Neuronal stem cell (in vitro differentiated cells): ENCODE measurements at regions not wholly inside any gene's neighbourhood (a gene's known extent, or its start where the extent isn't known, plus 50 kb on each side); places are given as distances from the start of the nearest gene placed in this dataset.

Experiments
- DNase-seq: peaks from one replicate; pipeline ENCODE4 v3.0.0-alpha.2; 2013; ENCODE audit warnings: low spot score
- H2AFZ ChIP-seq: one replicate; pipeline ENCODE4 v1.6.1; 2013; ENCODE audit warnings: mild to moderate bottlenecking, low read length, inconsistent platforms
- H2AK5ac ChIP-seq: 2 replicates; pipeline ENCODE4 v1.6.1; 2013; ENCODE audit warnings: low read depth, mild to moderate bottlenecking, inconsistent platforms, low read length, moderate library complexity, mixed read lengths
- H2BK120ac ChIP-seq: 2 replicates; pipeline ENCODE4 v1.6.1; 2013; ENCODE audit warnings: low read depth, mild to moderate bottlenecking, inconsistent platforms, low read length, moderate library complexity, mixed read lengths
- H2BK12ac ChIP-seq: one replicate; pipeline ENCODE4 v1.6.1; 2013; ENCODE audit warnings: low read length, inconsistent platforms
- H2BK15ac ChIP-seq: 2 replicates; pipeline ENCODE4 v1.6.1; 2013; ENCODE audit warnings: mild to moderate bottlenecking, low read length, inconsistent platforms, mixed read lengths
- H2BK5ac ChIP-seq: one replicate; pipeline ENCODE4 v1.6.1; 2013; ENCODE audit warnings: inconsistent platforms, mild to moderate bottlenecking, low read length, moderate library complexity
- H3K14ac ChIP-seq: one replicate; pipeline ENCODE4 v1.6.1; 2013; ENCODE audit warnings: low read length, inconsistent platforms
- H3K18ac ChIP-seq: 2 replicates; pipeline ENCODE4 v1.6.1; 2013; ENCODE audit warnings: low read length, inconsistent platforms
- H3K23ac ChIP-seq: 2 replicates; pipeline ENCODE4 v1.6.1; 2013; ENCODE audit warnings: low read depth, mild to moderate bottlenecking, mixed read lengths, low read length, inconsistent platforms; ENCODE audit not compliant: poor library complexity
- H3K27ac ChIP-seq: replicated peaks from 3 replicates; pipeline ENCODE4 v1.5.1; 2013; ENCODE audit warnings: low read length, inconsistent platforms
- H3K27me3 ChIP-seq, 3 experiments: 2 replicates each; pipeline ENCODE4 v1.6.1; 2013; ENCODE audit warnings: low read length in 3 of 3, mild to moderate bottlenecking in 2 of 3, inconsistent platforms in 1 of 3, low read depth in 1 of 3, mixed read lengths in 1 of 3, moderate library complexity in 1 of 3; ENCODE audit not compliant: control insufficient read depth in 3 of 3, insufficient read depth in 3 of 3
- H3K36me3 ChIP-seq, 2 donors: replicated peaks in 1 of 2; 2 replicates each; pipeline ENCODE4 v1.6.1; 2013; ENCODE audit warnings: low read length in 2 of 2; ENCODE audit not compliant: control insufficient read depth in 2 of 2, insufficient read depth in 2 of 2
- H3K4ac ChIP-seq: 2 replicates; pipeline ENCODE4 v1.6.1; 2013; ENCODE audit warnings: inconsistent platforms, mild to moderate bottlenecking, low read length, moderate library complexity
- H3K4me1 ChIP-seq, 2 donors: 1 replicate in 1 of 2; 2 replicates in 1 of 2; pipeline ENCODE4 v1.6.1; 2013; ENCODE audit warnings: low read length in 2 of 2, low read depth in 1 of 2; ENCODE audit not compliant: control insufficient read depth in 2 of 2, insufficient read depth in 1 of 2
- H3K4me2 ChIP-seq: one replicate; pipeline ENCODE4 v1.6.1; 2013; ENCODE audit warnings: mild to moderate bottlenecking, low read length, inconsistent platforms; ENCODE audit not compliant: insufficient read depth, poor library complexity, severe bottlenecking
- H3K4me3 ChIP-seq, 2 donors: 2 replicates each; pipeline ENCODE4 v1.5.1; 2013; ENCODE audit warnings: low read length in 2 of 2, mild to moderate bottlenecking in 2 of 2, inconsistent platforms in 1 of 2, moderate library complexity in 1 of 2
- H3K79me1 ChIP-seq: one replicate; pipeline ENCODE4 v1.6.1; 2013; ENCODE audit warnings: low read depth, mild to moderate bottlenecking, inconsistent platforms, low read length, moderate library complexity
- H3K9ac ChIP-seq: one replicate; pipeline ENCODE4 v1.6.1; 2013; ENCODE audit warnings: mild to moderate bottlenecking, low read depth, low read length, inconsistent platforms; ENCODE audit not compliant: poor library complexity
- H3K9me3 ChIP-seq, 2 donors: replicated peaks in 1 of 2; 2 replicates each; pipeline versions ENCODE3 to v1.6.1; 2013; ENCODE audit warnings: low read length in 2 of 2, mild to moderate bottlenecking in 2 of 2, inconsistent platforms in 1 of 2, low read depth in 1 of 2, mixed read lengths in 1 of 2, moderate library complexity in 1 of 2; ENCODE audit not compliant: control insufficient read depth in 2 of 2, insufficient read depth in 1 of 2
- H4K8ac ChIP-seq: one replicate; pipeline ENCODE4 v1.6.1; 2013; ENCODE audit warnings: low read depth, mild to moderate bottlenecking, inconsistent platforms, low read length, moderate library complexity
- H4K91ac ChIP-seq: one replicate; pipeline ENCODE4 v1.6.1; 2013; ENCODE audit warnings: low read length, low read depth, mild to moderate bottlenecking, inconsistent platforms; ENCODE audit not compliant: poor library complexity
- WGBS, 2 donors: extraction: QIAGEN DNeasy Blood & Tissue Kit; methylation state at CpG; one replicate each; pipeline ENCODE4 v1.1.7; 2013; ENCODE audit warnings: missing lambda C conversion rate in 2 of 2, mixed read lengths in 1 of 2; ENCODE audit not compliant: insufficient read length in 2 of 2, insufficient replicate concordance in 1 of 2; ENCODE audit errors: extremely low coverage in 2 of 2; 5-methylcytosine and 5-hydroxymethylcytosine counted together

DNA sequence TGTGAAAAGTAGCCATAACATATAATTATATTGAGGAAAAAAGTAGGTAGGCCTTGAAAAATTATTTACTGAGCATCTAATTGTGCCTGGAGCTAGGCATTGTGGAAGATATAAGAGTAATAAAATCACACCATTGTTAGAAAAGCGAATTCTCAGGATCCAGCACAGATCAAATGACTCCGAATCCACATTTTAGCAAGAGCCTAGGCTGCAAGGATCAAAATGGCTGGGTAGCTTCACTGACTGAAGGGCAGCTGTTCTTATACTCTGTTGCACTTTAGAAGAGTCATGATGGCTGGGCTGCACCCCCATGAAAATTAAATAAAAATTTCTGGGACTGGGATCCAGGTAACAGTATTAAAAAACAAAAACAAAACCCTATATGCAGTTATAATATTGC is 67.6 kb upstream of the HMCN1 start:
- Histone ChIP-seq H3K4me2 (no peak overlapping the region), H3K14ac (no peak overlapping the region), H4K91ac (no peak overlapping the region), H3K4ac (no peak overlapping the region), H3K27ac (no peak overlapping the region), H3K79me1 (no peaks in the 10 kb centered on the region), H2AFZ (no peak overlapping the region), H3K9ac (no peak overlapping the region), H3K27me3 (no peaks in the 10 kb centered on the region), H2BK12ac (no peak overlapping the region), H3K36me3 (no peaks in the 10 kb centered on the region), H3K9me3 (no peaks in the 10 kb centered on the region), H3K4me1 (no peaks in the 10 kb centered on the region), H2BK15ac (no peak overlapping the region), H3K4me3 (no peak overlapping the region), H2AK5ac (no peak overlapping the region), H2BK5ac (no peak overlapping the region), H2BK120ac (no peak overlapping the region), H4K8ac (no peak overlapping the region), H3K18ac (no peak overlapping the region), H3K23ac (no peak overlapping the region)
- no CpG with 5 or more reads among the region's 2 CpGs for WGBS, 2 donors
- no peak for DNase-seq

DNA sequence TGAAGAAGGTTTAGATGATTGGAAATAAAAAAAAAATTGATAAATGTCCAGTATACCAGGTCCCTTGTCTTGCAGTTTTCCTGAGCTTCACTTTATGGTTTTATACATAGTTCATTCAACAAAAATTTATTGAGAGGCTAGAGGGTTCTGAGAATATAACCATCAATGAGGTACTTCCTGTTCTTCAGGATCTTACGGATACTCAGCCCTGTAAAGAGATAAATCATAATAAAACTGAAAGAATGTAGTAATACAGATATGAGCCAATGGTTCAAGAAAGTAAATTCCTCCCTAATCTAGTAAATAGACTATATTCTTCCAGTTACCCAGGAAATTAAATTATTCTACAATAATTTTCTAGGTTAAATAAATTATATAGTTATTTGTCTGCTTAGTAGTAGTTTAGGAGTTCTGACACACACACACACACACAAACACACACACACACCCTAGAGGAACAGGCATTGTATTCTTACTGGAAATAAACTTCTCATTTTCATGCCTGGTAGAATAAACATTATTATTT is 70.4 kb upstream of the HMCN1 start:
- no peak overlapping the region for H4K8ac ChIP-seq
- no peak overlapping the region for H2BK5ac ChIP-seq
- no peak overlapping the region for H3K9ac ChIP-seq
- H2AK5ac ChIP-seq, result no peak overlapping the region
- H3K9me3 ChIP-seq, result no peaks in the 10 kb centered on the region
- DNase-seq, result no peak
- no peak overlapping the region for H3K18ac ChIP-seq
- no peaks in the 10 kb centered on the region for H3K79me1 ChIP-seq
- H2BK120ac ChIP-seq, result no peak overlapping the region
- H2BK12ac ChIP-seq, result no peak overlapping the region
- no peak overlapping the region for H2BK15ac ChIP-seq
- H3K36me3 ChIP-seq, result no peaks in the 10 kb centered on the region
- no peak overlapping the region for H3K4me2 ChIP-seq
- no peaks in the 10 kb centered on the region for H3K4me1 ChIP-seq
- no peaks in the 10 kb centered on the region for H3K27me3 ChIP-seq
- no peak overlapping the region for H3K14ac ChIP-seq
- no peak overlapping the region for H3K4ac ChIP-seq
- no peak overlapping the region for H3K23ac ChIP-seq
- no peak overlapping the region for H3K27ac ChIP-seq
- no CpG with 5 or more reads among the region's 1 CpG for WGBS, 2 donors
- H3K4me3 ChIP-seq, result no peak overlapping the region
- H4K91ac ChIP-seq, result no peak overlapping the region
- no peak overlapping the region for H2AFZ ChIP-seq

DNA sequence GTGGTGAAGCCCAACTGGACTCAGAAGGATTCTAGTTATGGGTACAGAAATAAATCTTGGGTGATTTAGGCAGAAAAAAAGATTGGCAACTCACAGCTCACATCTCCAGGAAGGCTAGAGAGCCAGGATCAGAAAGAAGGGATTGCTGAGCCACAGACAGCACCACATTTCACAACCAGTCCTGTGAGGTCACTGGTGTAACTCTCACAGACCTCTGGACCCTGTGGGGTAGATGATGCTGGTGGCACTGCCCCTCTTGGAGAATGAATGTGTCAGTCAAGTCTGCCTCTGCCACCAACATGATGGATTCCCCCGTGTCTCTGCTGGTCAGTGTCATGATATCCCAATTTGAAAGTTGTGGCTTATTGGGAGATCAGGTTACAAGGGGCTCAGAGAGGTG is 70.9 kb upstream of the HMCN1 start:
- Histone ChIP-seq H3K27me3 (no peaks in the 10 kb centered on the region), H2AFZ (no peak overlapping the region)
- WGBS, 2 donors, result no CpG with 5 or more reads among the region's 1 CpG

DNA sequence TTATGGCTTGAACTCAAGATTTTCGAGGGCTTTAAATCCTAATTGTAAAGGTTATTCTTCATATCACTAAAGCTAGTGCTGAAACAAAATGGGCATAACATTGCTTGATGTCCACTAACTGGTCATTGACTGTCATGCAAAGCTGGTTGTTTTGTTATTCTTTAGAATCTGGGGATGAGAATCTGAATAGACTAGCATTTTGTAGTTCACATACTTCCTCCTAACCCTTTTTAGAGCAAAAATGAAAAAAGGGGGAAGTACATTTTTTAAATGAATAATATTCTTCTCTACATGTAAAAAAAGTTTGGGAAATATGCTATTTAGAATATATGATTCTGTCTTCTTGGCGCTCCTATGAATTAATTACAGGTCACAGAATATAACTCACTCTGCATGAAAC is 72.2 kb upstream of the HMCN1 start:
- Histone ChIP-seq H3K4me1 (no peaks in the 10 kb centered on the region), H4K91ac (no peak overlapping the region), H3K9me3 (no peaks in the 10 kb centered on the region), H2AK5ac (no peak overlapping the region), H2BK12ac (no peak overlapping the region), H3K14ac (no peak overlapping the region), H2BK5ac (no peak overlapping the region), H3K36me3 (no peaks in the 10 kb centered on the region), H3K4me3 (no peak overlapping the region), H4K8ac (no peak overlapping the region), H2AFZ (no peak overlapping the region), H2BK15ac (no peak overlapping the region), H3K4ac (no peak overlapping the region), H3K23ac (no peak overlapping the region), H3K4me2 (no peak overlapping the region), H3K18ac (no peak overlapping the region), H3K79me1 (no peaks in the 10 kb centered on the region), H2BK120ac (no peak overlapping the region), H3K27me3 (no peaks in the 10 kb centered on the region), H3K9ac (no peak overlapping the region), H3K27ac (no peak overlapping the region)
- DNase-seq, result no peak
- WGBS, 2 donors, result no CpG with 5 or more reads among the region's 2 CpGs

More for the DNA sequence above, 70.9 kb upstream of the HMCN1 start:
- H4K8ac ChIP-seq, result no peak overlapping the region
- no peaks in the 10 kb centered on the region for H3K36me3 ChIP-seq
- H3K4me3 ChIP-seq, result no peak overlapping the region
- H3K4ac ChIP-seq, result no peak overlapping the region
- H2BK15ac ChIP-seq, result no peak overlapping the region
- H3K9me3 ChIP-seq, result no peaks in the 10 kb centered on the region
- H2BK5ac ChIP-seq, result peak overlapping the region; percentile 66
- no peak overlapping the region for H3K18ac ChIP-seq
- DNase-seq, result no peak
- no peak overlapping the region for H3K4me2 ChIP-seq
- no peak overlapping the region for H2BK12ac ChIP-seq
- no peak overlapping the region for H2BK120ac ChIP-seq
- H3K14ac ChIP-seq, result no peak overlapping the region
- no peak overlapping the region for H2AK5ac ChIP-seq
- H3K27ac ChIP-seq, result no peak overlapping the region
- H3K23ac ChIP-seq, result no peak overlapping the region
- no peak overlapping the region for H4K91ac ChIP-seq
- H3K9ac ChIP-seq, result no peak overlapping the region
- no peaks in the 10 kb centered on the region for H3K4me1 ChIP-seq
- H3K79me1 ChIP-seq, result no peaks in the 10 kb centered on the region
